ENCODE measurements at regions not wholly inside any gene's neighbourhood (a gene's known extent, or its start where the extent isn't known, plus 50 kb on each side); places are given as distances from the start of the nearest gene placed in this dataset.
"Not testable (repeated sequence)": the region's sequence is repeated elsewhere in the genome, so short reads cannot be mapped to it uniquely, and the experiment has no call there.

DNA sequence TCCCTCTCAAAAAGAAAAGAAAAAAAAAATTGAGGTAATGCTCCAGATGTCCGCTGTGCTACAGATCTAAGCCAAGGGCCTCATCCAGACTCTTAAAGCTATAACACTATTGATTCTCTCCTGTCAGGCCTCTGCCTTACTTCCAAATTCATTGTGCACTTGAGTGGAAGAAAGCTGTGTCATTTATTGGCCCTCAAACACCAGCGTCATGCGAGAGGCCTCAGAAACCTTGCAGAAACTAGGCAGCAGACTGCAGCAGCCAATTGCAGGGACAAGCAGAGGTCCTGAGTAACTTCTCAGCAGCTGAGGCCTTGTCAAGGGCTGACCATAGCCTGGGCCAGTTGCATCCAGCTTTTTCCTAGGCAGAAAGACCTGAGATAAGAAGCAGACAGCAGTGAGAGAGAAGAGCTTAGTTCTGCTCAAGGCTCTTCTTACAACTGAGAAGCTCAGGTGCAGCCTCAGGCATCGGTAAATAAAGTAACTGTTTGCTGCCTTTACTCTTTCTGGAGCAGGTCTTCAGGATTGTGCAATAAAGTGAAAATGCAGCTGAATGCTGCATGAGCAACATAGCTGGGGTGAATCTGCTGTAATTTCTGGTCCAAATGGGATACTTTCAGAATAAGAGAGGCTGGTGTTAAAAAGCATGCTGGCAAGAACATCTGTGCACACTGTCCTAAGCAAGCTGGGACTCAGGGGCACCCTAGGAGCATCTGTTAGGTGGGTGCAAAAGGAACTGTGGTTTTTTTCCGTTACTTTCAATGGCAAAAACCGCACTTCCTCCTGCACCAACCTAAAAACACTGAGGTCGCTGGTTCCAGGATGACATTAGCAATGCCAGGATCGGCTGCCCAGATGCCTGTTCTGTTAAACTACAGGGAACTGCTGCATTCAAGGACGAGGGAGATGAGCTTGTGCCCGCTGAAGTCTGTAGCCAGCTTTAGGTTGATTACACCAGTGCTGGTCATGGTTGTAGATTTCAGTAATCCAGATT, 181.8 kb upstream of the PFKP start:
- Histone ChIP-seq H2AFZ (ENCODE audit: low read length) (no peak overlapping the region), H3K4me3 (ENCODE audit: low read length) (no peak overlapping the region), H3K9me2 (replicated peaks; ENCODE audit: low read length) (no peaks in the 10 kb centered on the region), H3K27me3 (ENCODE audit: low read length) (peaks cover 24% of the 10 kb centered on the region; the same call in 1 of the 2 replicates), H4K20me1 (ENCODE audit: low read length) (no peaks in the 10 kb centered on the region), H3K79me2 (ENCODE audit: low read length) (no peaks in the 10 kb centered on the region), H3K36me3 (ENCODE audit: low read depth, low read length) (no peaks in the 10 kb centered on the region), H3K4me1 (ENCODE audit: insufficient read depth, low read length) (no peaks in the 10 kb centered on the region), H3K27ac (ENCODE audit: low read length) (no peak overlapping the region), H3F3A (ENCODE audit: low read length, unreplicated experiment) (no peaks in the 10 kb centered on the region), H3K9me3 (ENCODE audit: low read length) (no peaks in the 10 kb centered on the region), H3K9ac (ENCODE audit: low read length) (no peak overlapping the region), H3K4me2 (ENCODE audit: low read length) (no peak overlapping the region)
- ATAC-seq: no peak
- no peak for DNase-seq
- TF ChIP-seq EZH2phosphoT487 (IDR thresholded peaks at IDR 0.05; ENCODE audit: borderline replicate concordance, low read length): no peak
- TF ChIP-seq EZH2 (IDR thresholded peaks at IDR 0.05; ENCODE audit: low read length, unreplicated experiment): no peak
- intact Hi-C loops (cut with micrococcal nuclease): no loop called here
- ChIA-PET CTCF (no interaction called here), POLR2A (ENCODE audit: unreplicated experiment) (no interaction called here)
- BruUV-seq (replicated peaks): no TSS peak

DNA sequence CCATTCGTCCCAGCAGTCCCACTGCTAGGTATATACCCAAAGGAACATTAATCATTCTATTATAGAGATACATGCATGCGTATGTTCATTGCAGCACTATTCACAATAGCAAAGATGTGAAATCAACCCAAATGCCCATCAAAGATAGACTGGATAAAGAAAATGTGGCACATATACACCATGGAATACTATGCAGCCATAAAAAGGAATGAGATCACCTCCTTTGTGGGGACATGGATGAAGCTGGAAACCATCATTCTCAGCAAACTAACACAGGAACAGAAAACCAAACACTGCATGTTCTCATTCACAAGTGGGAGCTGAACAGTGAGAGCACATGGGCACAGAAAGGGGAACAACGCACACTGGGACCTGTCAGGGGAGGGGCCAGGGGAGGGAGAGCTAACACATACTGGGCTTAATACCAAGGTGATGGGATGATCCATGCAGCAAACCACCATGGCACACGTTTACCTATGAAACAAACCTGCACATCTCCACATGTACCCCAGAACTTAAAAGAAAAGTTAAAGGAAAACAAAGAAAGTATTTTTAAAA, 183.3 kb upstream of the PFKP start:
- ATAC-seq; H3K9ac ChIP-seq (ENCODE audit: low read length); H3K4me1 ChIP-seq (ENCODE audit: insufficient read depth, low read length); intact Hi-C loops (cut with micrococcal nuclease); H3K4me2 ChIP-seq (ENCODE audit: low read length); H3K9me3 ChIP-seq (ENCODE audit: low read length); H3K9me2 ChIP-seq (replicated peaks; ENCODE audit: low read length); H3K4me3 ChIP-seq (ENCODE audit: low read length); H4K20me1 ChIP-seq (ENCODE audit: low read length); BruUV-seq (replicated peaks); H3F3A ChIP-seq (ENCODE audit: low read length, unreplicated experiment); POLR2A ChIA-PET (ENCODE audit: unreplicated experiment); H3K36me3 ChIP-seq (ENCODE audit: low read depth, low read length); CTCF ChIA-PET; H3K27ac ChIP-seq (ENCODE audit: low read length); DNase-seq; H2AFZ ChIP-seq (ENCODE audit: low read length); H3K79me2 ChIP-seq (ENCODE audit: low read length): not testable (repeated sequence)
- H3K27me3 ChIP-seq (ENCODE audit: low read length): peaks cover 24% of the 10 kb centered on the region; the same call in 1 of the 2 replicates

DNA sequence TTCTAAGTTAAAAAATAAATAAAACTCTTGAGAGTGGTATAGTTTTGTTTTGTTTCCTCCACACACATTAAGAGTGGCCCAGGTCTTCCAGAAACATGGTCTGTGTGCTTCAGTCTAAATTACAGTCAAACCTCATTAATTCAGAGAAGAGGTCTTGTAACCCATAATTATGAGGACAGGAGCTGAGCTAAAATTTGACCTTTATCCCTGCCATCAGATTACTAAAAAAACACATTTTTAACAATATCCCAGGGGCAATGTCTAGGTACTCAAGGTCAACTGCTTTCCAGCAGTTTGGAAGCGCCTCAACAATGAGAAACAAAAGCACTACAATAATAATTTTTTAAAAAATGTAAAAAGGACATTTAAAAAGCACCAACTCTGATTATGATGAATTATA, 184.1 kb upstream of the PFKP start:
- ATAC-seq (no peak), DNase-seq (no peak)
- no peaks in the 10 kb centered on the region for H3K9me2 ChIP-seq (replicated peaks; ENCODE audit: low read length)
- H3K4me1 ChIP-seq (ENCODE audit: insufficient read depth, low read length): no peaks in the 10 kb centered on the region
- H3K9me3 ChIP-seq (ENCODE audit: low read length): no peaks in the 10 kb centered on the region
- H3K9ac ChIP-seq (ENCODE audit: low read length): no peak overlapping the region
- peaks cover 24% of the 10 kb centered on the region; the same call in 1 of the 2 replicates for H3K27me3 ChIP-seq (ENCODE audit: low read length)
- no peaks in the 10 kb centered on the region for H3F3A ChIP-seq (ENCODE audit: low read length, unreplicated experiment)
- no TSS peak for BruUV-seq (replicated peaks)
- ChIA-PET CTCF (no interaction called here), POLR2A (ENCODE audit: unreplicated experiment) (no interaction called here)
- H3K4me2 ChIP-seq (ENCODE audit: low read length): no peak overlapping the region
- no peak overlapping the region for H2AFZ ChIP-seq (ENCODE audit: low read length)
- TF ChIP-seq EZH2 (IDR thresholded peaks at IDR 0.05; ENCODE audit: low read length, unreplicated experiment) (no peak), EZH2phosphoT487 (IDR thresholded peaks at IDR 0.05; ENCODE audit: borderline replicate concordance, low read length) (no peak)
- TF ChIP-seq, protein P1, sequence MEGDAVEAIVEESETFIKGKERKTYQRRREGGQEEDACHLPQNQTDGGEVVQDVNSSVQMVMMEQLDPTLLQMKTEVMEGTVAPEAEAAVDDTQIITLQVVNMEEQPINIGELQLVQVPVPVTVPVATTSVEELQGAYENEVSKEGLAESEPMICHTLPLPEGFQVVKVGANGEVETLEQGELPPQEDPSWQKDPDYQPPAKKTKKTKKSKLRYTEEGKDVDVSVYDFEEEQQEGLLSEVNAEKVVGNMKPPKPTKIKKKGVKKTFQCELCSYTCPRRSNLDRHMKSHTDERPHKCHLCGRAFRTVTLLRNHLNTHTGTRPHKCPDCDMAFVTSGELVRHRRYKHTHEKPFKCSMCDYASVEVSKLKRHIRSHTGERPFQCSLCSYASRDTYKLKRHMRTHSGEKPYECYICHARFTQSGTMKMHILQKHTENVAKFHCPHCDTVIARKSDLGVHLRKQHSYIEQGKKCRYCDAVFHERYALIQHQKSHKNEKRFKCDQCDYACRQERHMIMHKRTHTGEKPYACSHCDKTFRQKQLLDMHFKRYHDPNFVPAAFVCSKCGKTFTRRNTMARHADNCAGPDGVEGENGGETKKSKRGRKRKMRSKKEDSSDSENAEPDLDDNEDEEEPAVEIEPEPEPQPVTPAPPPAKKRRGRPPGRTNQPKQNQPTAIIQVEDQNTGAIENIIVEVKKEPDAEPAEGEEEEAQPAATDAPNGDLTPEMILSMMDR (conservative IDR thresholded peaks at IDR 0.05; ENCODE audit: low read depth, low read length): no peak
- H3K79me2 ChIP-seq (ENCODE audit: low read length): no peaks in the 10 kb centered on the region
- no peaks in the 10 kb centered on the region for H4K20me1 ChIP-seq (ENCODE audit: low read length)
- H3K4me3 ChIP-seq (ENCODE audit: low read length): no peak overlapping the region
- intact Hi-C loops (cut with micrococcal nuclease): no loop called here
- H3K36me3 ChIP-seq (ENCODE audit: low read depth, low read length): no peaks in the 10 kb centered on the region
- H3K27ac ChIP-seq (ENCODE audit: low read length): no peak overlapping the region

All from PC-3 (cell line).